HL-60 (cell line): ENCODE measurements at regions not wholly inside any gene's neighbourhood (a gene's known extent, or its start where the extent isn't known, plus 50 kb on each side); places are given as distances from the start of the nearest gene placed in this dataset.

ENCODE experiments used
- DNase-seq, 2 experiments: peaks; one replicate each; pipeline ENCODE4 v3.0.0-alpha.2; 2010 to 2020; ENCODE audit warnings: low read depth in 1 of 2, low spot score in 1 of 2
- H3K27ac ChIP-seq: fragments of 250-450 bp; sonication (Bioruptor Pico); replicated peaks from 2 replicates; pipeline ENCODE4 v1.5.1; 2020; ENCODE audit warnings: mild to moderate bottlenecking, moderate library complexity
- H3K27me3 ChIP-seq: fragments of 250-450 bp; sonication (Bioruptor Pico); 2 replicates; pipeline ENCODE4 v1.5.1; 2021; ENCODE audit warnings: mild to moderate bottlenecking, moderate library complexity; ENCODE audit not compliant: insufficient read depth, poor library complexity, severe bottlenecking
- H3K4me3 ChIP-seq: replicated peaks from 2 replicates; pipeline ENCODE4 v1.5.1; 2011; ENCODE audit warnings: mild to moderate bottlenecking, control low read depth, low read length; ENCODE audit not compliant: insufficient read depth
- GABPA ChIP-seq: IDR thresholded peaks from 2 replicates; pipeline ENCODE4 v1.6.1; 2012; ENCODE audit warnings: low read depth
- POLR2AphosphoS5 ChIP-seq: IDR thresholded peaks from 2 replicates; pipeline ENCODE4 v1.6.1; 2012; ENCODE audit warnings: low read depth
- SPI1 ChIP-seq: IDR thresholded peaks from 2 replicates; pipeline ENCODE4 v1.6.1; 2012; ENCODE audit warnings: low read depth, mild to moderate bottlenecking, borderline replicate concordance
- TF ChIP-seq, protein P1 (sequence below): IDR thresholded peaks from one replicate; pipeline ENCODE4 v1.5.1; 2011; ENCODE audit warnings: low read length, control low read depth, inconsistent platforms; ENCODE audit not compliant: insufficient read depth
- TF ChIP-seq, protein P2 (sequence below): IDR thresholded peaks from 2 replicates; pipeline ENCODE4 v1.6.1; 2012; ENCODE audit warnings: low read depth; ENCODE audit not compliant: insufficient replicate concordance

DNA sequence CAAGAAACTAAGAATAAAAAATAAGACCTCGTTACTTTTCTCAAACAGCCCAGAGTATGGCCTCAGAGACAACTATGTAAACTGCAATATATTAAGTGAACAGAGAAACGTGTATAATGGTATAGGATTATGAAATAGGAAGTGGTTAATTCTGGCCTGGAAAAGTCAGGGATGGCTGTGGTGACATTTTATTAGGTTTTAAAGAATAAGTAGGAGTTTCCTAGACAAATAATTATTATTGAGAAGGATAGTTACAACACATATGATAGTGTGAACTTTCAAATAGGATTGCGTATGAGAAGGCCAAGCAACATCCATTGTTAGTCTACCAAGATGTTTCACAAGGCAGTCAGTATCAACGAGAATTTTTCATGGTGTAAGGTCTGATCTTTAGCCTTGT is 244.1 kb downstream of the LPIN1 start:
- H3K27ac ChIP-seq, result no peak overlapping the region
- H3K4me3 ChIP-seq, result no peak overlapping the region
- TF ChIP-seq, protein P1, sequence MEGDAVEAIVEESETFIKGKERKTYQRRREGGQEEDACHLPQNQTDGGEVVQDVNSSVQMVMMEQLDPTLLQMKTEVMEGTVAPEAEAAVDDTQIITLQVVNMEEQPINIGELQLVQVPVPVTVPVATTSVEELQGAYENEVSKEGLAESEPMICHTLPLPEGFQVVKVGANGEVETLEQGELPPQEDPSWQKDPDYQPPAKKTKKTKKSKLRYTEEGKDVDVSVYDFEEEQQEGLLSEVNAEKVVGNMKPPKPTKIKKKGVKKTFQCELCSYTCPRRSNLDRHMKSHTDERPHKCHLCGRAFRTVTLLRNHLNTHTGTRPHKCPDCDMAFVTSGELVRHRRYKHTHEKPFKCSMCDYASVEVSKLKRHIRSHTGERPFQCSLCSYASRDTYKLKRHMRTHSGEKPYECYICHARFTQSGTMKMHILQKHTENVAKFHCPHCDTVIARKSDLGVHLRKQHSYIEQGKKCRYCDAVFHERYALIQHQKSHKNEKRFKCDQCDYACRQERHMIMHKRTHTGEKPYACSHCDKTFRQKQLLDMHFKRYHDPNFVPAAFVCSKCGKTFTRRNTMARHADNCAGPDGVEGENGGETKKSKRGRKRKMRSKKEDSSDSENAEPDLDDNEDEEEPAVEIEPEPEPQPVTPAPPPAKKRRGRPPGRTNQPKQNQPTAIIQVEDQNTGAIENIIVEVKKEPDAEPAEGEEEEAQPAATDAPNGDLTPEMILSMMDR, result no peak
- TF ChIP-seq GABPA, result no peak
- TF ChIP-seq, protein P2, sequence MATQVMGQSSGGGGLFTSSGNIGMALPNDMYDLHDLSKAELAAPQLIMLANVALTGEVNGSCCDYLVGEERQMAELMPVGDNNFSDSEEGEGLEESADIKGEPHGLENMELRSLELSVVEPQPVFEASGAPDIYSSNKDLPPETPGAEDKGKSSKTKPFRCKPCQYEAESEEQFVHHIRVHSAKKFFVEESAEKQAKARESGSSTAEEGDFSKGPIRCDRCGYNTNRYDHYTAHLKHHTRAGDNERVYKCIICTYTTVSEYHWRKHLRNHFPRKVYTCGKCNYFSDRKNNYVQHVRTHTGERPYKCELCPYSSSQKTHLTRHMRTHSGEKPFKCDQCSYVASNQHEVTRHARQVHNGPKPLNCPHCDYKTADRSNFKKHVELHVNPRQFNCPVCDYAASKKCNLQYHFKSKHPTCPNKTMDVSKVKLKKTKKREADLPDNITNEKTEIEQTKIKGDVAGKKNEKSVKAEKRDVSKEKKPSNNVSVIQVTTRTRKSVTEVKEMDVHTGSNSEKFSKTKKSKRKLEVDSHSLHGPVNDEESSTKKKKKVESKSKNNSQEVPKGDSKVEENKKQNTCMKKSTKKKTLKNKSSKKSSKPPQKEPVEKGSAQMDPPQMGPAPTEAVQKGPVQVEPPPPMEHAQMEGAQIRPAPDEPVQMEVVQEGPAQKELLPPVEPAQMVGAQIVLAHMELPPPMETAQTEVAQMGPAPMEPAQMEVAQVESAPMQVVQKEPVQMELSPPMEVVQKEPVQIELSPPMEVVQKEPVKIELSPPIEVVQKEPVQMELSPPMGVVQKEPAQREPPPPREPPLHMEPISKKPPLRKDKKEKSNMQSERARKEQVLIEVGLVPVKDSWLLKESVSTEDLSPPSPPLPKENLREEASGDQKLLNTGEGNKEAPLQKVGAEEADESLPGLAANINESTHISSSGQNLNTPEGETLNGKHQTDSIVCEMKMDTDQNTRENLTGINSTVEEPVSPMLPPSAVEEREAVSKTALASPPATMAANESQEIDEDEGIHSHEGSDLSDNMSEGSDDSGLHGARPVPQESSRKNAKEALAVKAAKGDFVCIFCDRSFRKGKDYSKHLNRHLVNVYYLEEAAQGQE, result no peak
- no peak for TF ChIP-seq SPI1
- TF ChIP-seq POLR2AphosphoS5, result no peak
- DNase-seq, result peak in 1 of 2 experiments; percentile 24
- H3K27me3 ChIP-seq, result no peaks in the 10 kb centered on the region

DNA sequence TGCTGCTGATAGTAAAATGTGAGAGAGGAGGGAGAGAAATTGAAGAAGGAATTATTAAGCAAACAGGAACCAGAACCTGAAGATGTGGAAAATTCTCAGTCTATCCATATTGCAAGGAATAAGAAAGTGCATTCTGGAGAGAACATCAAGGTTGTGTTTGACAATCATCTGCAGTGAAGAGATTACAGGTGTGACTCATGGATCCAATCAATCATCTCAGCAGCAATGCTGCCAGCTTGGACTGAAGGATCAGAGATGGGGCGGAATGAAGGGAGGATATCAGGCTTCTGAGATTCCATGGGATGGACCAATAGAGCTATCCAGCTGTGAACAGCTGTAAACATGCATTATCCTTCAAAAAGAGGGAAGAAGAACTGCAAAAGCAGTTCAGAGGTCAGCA is 247.3 kb downstream of the LPIN1 start:
- H3K27me3 ChIP-seq, result no peaks in the 10 kb centered on the region
- H3K27ac ChIP-seq, result no peak overlapping the region
- no peak overlapping the region for H3K4me3 ChIP-seq
- no peak for DNase-seq
- TF ChIP-seq SPI1, result no peak

DNA sequence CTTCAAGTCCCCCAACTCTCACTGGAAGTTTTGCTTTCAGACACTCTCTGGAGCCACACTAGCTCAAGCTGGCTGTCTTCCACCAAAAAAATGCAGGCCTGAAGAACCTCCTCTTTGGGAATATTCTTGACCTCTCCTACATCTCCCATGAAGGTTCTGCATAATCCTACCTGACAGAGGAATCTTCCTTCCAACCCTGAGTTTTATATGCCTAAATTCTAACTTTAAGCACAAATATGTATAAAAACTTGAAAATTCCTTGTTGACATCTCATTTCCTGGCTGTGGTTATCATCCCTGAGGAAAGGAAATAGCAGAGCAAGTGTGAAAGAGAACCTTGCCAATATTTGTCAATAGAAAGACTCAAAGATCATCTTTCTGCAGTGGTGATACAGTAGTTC is 249.0 kb downstream of the LPIN1 start:
- Histone ChIP-seq H3K27me3 (no peaks in the 10 kb centered on the region), H3K27ac (no peak overlapping the region), H3K4me3 (no peak overlapping the region)
- no peak for DNase-seq
- no peak for TF ChIP-seq POLR2AphosphoS5
- TF ChIP-seq, protein P2, result no peak
- no peak for TF ChIP-seq GABPA
- TF ChIP-seq SPI1, result no peak
- TF ChIP-seq, protein P1, result no peak

DNA sequence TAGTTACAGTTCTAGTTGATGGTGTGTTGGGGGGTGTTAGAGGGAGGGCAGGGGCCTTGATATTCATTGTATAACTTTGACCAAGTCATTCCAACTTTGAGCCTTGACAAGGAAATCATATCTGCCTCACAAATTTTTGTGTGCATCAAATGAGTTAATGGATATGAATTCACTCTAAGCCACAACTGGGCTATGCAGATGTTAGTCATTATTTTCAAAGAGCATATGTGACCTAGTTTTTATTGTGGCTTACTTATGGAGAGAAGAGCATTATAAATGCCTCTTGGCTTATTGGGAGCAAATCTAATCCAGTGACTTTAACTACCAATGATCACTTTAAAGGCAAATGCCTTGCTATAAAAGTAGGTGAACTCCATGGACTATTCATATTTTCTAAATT is 250.2 kb downstream of the LPIN1 start:
- H3K4me3 ChIP-seq, result no peak overlapping the region
- DNase-seq, result no peak
- TF ChIP-seq SPI1 (no peak), POLR2AphosphoS5 (no peak), GABPA (no peak)
- TF ChIP-seq, protein P1, result no peak
- TF ChIP-seq, protein P2, result no peak
- H3K27ac ChIP-seq, result no peak overlapping the region
- no peaks in the 10 kb centered on the region for H3K27me3 ChIP-seq
